ENCODE measurements at regions not wholly inside any gene's neighbourhood (a gene's known extent, or its start where the extent isn't known, plus 50 kb on each side); places are given as distances from the start of the nearest gene placed in this dataset.

GRCh38 chr13:46983881-46984280 lies 87.0 kb upstream of the HTR2A start:
- DNase-seq: peak; percentile 76
- peak overlapping the region; percentile 16 for H2AFZ ChIP-seq (replicated peaks; ENCODE audit: low read length, poor library complexity)

More at GRCh38 chr13:46983881-46984280, 87.0 kb upstream of the HTR2A start:
- H2AK5ac ChIP-seq (ENCODE audit: low read depth, low read length): no peak overlapping the region
- TF ChIP-seq POLR2A (IDR thresholded peaks at IDR 0.05; ENCODE audit: low read depth, low read length) (no peak), MAZ (IDR thresholded peaks at IDR 0.05; ENCODE audit: borderline replicate concordance, low read depth, low read length) (no peak), ELK1 (IDR thresholded peaks at IDR 0.05; ENCODE audit: borderline replicate concordance, low read depth, low read length) (no peak), NFE2L2 (IDR thresholded peaks at IDR 0.05; ENCODE audit: low read depth, low read length) (no peak), RFX5 (IDR thresholded peaks at IDR 0.05; ENCODE audit: low read depth, low read length) (no peak), RCOR1 (IDR thresholded peaks at IDR 0.05; ENCODE audit: insufficient replicate concordance, low read length) (no peak), FOS (IDR thresholded peaks at IDR 0.05; ENCODE audit: low read depth, low read length) (no peak), SMC3 (IDR thresholded peaks at IDR 0.05; ENCODE audit: low read depth, low read length) (no peak)
- H3K4ac ChIP-seq (ENCODE audit: low read depth, low read length): peak overlapping the region; percentile 9; the same call in 1 of the 2 replicates
- H4K20me1 ChIP-seq (ENCODE audit: insufficient read depth, low read length): no peaks in the 10 kb centered on the region
- dilution Hi-C loops (cut with HindIII; ENCODE audit: low sequenced_read_pairs, unreplicated experiment): no loop called here
- H4K91ac ChIP-seq (ENCODE audit: insufficient read depth, low read depth, low read length): no peak overlapping the region
- in situ Hi-C loops (cut with MboI; ENCODE audit: low sequenced_read_pairs): no loop called here
- no TSS peak for BruUV-seq (replicated peaks)
- H3K36me3 ChIP-seq (ENCODE audit: control insufficient read depth, insufficient read depth, low read length): no peaks in the 10 kb centered on the region
- no peak overlapping the region for H4K8ac ChIP-seq (ENCODE audit: low read depth in 2 of 2, low read length in 2 of 2)
- H3K14ac ChIP-seq (replicated peaks; ENCODE audit: low read depth, low read length): peak overlapping the region; percentile 74
- no peak overlapping the region for H3K4me2 ChIP-seq (ENCODE audit: low read depth, low read length)
- H3K27me3 ChIP-seq (ENCODE audit: control insufficient read depth, insufficient read depth, low read length): no peaks in the 10 kb centered on the region
- peak; percentile 42; the same call in 1 of the 2 replicates for ATAC-seq (ENCODE audit: low read depth)
- H3K4me1 ChIP-seq (ENCODE audit: control insufficient read depth, insufficient read depth, low read length): peaks cover 2% of the 10 kb centered on the region; the same call in 1 of the 2 replicates
- no peaks in the 10 kb centered on the region for H3K9me1 ChIP-seq (ENCODE audit: insufficient read depth, low read length)
- CTCF ChIA-PET: interaction anchor here (0.7 to 1.3 kb wide), 2 partner anchors 8 to 14 kb away, joined by 4 to 7 read pairs; no protein-coding TSS in a partner anchor
- no peak overlapping the region for H3K56ac ChIP-seq (ENCODE audit: extremely low read depth, insufficient read depth, low read length)
- peak overlapping the region; percentile 22; the same call in 1 of the 2 replicates for H2BK120ac ChIP-seq (ENCODE audit: low read depth, low read length)
- H2BK15ac ChIP-seq (ENCODE audit: low read depth, low read length): no peak overlapping the region
- H3K18ac ChIP-seq (ENCODE audit: low read depth, low read length): no peak overlapping the region; the same call in 1 of the 2 replicates
- no peak overlapping the region for H2AK9ac ChIP-seq (replicated peaks; ENCODE audit: low read depth, low read length, poor library complexity)
- H2BK5ac ChIP-seq (ENCODE audit: low read depth, low read length, poor library complexity, severe bottlenecking): no peak overlapping the region
- 80% methylated on average over 1 of the region's 1 CpG; no CpG with 5 or more reads in 1 of the 2 experiments for WGBS, 2 experiments (ENCODE audit: extremely low coverage in 2 of 2, insufficient read length in 1 of 2)
- POLR2A ChIA-PET (ENCODE audit: unreplicated experiment): no interaction called here
- no peak overlapping the region for H3K23ac ChIP-seq (ENCODE audit: low read depth, low read length)
- no peak overlapping the region for H2BK20ac ChIP-seq (ENCODE audit: low read depth, low read length)
- intact Hi-C loops (cut with micrococcal nuclease): no loop called here
- no peak overlapping the region for H3K9ac ChIP-seq (ENCODE audit: low read depth, low read length)
- no peak overlapping the region for H4K5ac ChIP-seq (ENCODE audit: low read depth, low read length)
- no peak overlapping the region for H3K27ac ChIP-seq (ENCODE audit: insufficient read depth, low read length)
- H3K79me1 ChIP-seq (ENCODE audit: low read depth in 1 of 2, low read length in 2 of 2): no peaks in the 10 kb centered on the region
- no peak overlapping the region for H3K4me3 ChIP-seq (ENCODE audit: insufficient read depth, low read depth, low read length)
- H3K9me3 ChIP-seq (ENCODE audit: control insufficient read depth, insufficient read depth, low read length): no peaks in the 10 kb centered on the region
